HG03457 (cell line): ENCODE measurements at regions not wholly inside any gene's neighbourhood (a gene's known extent, or its start where the extent isn't known, plus 50 kb on each side); places are given as distances from the start of the nearest gene placed in this dataset.
"Not testable (repeated sequence)": the region's sequence is repeated elsewhere in the genome, so short reads cannot be mapped to it uniquely, and the experiment has no call there.

Source experiments
- ATAC-seq: cut with Tn5 transposase; IDR thresholded peaks from one replicate; pipeline ENCODE4 v1.9.1; 2021; ENCODE audit warnings: moderate number of reproducible peaks; ENCODE audit not compliant: unreplicated experiment

DNA sequence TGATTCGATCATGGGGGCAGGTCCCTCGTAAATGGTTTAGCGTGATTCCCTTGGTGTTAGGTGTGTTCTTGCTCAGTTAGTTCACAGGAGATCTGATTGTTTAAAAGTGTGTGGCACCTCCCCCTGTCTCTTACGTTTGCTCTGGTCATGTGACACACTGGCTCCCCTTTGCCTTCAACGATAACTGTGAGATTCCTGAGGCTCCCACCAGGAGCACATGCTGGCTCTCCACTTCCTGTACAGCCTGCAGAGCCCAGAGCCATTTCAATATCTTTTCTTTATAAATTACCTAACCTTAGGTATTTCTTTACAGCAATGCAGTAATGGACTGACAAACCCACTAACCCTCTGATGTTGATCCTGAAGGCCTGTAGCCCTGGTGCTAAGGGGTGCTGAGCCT lies 141.9 kb downstream of the FCRL5 start:
- ATAC-seq: no peak

DNA sequence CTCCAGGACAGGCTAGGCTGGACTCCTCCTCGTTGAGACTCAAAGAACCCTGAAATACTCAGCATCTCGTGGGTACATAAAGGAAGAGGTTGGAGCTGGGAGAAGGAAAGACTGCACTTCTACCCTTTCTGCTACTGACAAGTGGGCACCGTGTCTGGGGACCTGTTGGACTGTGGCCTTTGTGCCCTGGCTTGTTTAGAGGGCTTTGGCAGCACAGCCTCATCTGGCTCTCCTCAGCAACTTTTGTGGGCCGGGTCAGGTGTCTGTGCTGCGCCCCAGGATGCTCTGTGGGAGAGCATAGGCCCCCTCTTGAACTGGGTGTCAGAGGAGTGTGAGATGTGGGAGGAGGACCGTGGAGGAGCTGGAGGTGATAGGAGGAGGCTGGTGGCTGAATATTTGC lies 142.4 kb downstream of the FCRL5 start:
- ATAC-seq: no peak

DNA sequence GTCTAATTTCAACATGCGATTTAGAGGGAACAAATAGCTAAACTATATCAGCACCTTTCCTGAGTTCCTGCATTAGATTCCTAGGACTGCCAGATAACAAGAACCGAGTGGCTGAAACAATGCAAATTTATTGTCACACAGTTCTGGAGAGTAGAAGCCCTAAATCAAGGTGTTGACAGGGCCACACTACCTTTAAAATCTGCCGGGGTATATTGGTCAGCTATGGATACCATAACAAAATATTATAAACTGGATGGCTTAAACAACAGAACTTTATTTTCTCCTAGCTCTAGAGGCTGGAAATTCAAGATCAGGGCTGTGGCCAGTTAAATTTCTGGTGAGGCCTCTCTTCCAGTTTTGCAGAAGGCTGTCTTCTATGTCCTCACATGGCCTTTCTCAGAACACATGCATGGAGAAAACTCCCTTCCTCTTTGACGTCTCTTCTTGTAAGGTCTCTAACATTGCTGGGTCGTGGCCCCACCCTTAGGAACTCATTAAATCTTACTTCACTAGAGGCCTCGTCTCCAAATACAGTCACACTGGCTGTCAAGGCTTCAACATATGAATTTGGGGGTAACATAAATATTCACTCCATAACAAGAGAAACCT lies 144.3 kb downstream of the FCRL5 start:
- ATAC-seq: no peak

DNA sequence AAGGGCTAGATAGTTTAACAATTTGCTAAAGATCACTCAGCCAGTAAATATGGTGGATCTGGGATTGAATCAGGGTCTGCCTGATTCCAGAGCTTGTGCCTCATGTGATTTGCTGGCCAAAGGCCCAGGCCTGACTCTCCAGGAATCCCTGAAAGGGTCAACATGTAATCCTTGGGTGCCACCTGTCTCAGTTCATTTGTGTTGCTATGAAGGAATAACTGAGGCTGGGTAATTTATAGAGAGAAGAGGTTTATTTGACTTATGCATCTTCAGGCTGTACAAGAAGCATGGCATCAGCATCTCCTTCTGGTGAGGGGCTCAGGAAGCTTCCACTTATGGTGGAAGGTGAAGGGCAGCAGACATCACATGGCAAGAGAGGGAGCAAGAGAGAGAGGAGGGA lies 144.9 kb downstream of the FCRL5 start:
- no peak for ATAC-seq

DNA sequence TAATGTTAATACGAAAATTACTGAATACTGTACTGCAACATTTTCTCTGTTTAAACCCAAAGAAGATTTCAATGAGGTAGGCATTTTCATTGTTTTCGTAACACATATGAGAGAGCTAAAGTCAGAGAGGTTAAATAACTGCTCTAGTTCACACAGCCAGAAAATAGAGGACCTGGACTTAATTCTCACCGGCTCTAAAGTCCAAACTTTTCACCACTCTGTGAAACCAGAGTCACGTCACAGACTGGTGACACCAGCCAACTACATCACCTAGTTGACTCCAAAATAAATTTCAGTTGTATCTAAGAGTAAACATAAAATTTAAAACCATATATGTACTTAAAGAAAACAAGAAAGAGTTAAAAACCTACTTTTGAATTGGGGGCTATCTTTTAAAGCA lies 146.7 kb downstream of the FCRL5 start:
- no peak for ATAC-seq

DNA sequence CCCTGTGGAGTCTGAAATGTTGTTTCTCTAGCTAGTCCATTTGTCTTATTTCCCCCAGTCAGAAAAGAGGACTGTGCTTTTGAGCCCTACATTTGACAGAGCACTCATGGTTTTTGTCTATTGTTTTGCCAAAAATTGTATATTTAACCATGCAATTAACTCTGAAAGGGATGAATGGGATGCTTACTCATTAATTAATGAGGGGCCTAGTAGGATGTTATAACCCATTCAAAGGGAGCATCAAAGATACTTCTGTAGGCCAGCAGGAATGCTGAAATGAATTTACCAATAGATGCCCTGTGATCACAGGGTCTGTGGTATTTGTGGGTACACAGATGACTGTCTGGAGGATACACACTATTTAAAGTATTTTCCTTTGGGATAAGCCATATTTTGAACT lies 147.7 kb downstream of the FCRL5 start:
- no peak for ATAC-seq

DNA sequence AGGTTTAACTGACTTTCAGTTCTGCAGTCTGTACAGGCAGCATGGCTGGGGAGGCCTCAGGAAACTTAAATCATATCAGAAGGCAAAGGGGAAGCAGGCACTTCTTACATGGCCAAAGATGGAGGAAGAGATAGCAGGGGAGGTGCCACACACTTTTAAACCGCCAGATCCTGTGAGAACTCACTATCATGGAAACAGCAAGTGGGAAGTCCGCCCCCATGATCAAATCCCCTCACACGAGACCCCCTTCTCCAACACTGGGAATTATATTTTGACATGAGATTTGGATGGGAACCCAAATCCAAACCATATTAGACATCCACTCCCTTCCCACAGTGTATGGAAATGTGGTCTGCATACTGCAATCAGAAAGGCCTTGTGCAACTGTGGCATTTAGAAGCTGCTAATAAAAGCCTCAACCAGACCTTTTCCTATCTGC lies 148.2 kb downstream of the FCRL5 start:
- ATAC-seq: no peak

DNA sequence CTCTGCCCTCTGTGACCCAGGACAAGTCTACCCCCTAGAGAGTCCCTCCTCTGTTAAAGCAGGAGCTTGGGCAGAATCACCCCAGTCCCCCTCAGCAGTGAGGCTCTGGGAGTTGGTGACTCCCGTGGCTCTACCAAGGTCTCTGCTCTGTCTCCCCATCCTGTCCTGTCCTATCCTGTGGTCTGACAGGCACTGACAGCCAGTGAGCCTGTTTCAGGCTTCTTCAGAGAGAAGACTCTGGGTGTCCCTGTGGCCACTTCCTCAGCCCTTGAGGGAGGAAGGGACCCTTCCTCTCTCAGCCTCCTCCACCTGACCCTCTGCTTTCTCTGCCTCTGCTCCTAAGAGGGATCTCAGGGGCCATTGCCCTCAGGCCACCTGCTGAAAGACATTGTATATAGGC lies 148.7 kb downstream of the FCRL5 start:
- no peak for ATAC-seq

DNA sequence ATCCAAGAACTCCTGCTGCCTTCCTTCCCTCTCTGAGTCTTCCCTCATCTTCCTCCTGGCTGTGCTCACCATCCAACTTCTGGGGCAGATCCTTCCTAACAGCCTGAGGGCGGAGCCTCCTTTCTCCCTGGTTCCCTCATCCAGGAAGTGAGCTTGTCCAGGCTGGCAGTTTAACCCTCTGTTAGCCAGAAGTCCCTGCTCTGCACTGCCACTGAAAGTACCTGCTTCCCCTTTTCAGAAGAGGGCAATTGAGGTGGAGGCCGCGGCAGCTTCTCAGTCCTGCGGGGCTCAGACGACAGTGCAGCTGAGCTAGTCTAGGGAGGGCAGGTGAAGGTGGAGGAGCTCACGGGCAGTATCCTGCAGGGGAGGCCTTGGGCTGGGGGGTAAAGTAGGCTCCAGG lies 149.1 kb downstream of the FCRL5 start:
- no peak for ATAC-seq

DNA sequence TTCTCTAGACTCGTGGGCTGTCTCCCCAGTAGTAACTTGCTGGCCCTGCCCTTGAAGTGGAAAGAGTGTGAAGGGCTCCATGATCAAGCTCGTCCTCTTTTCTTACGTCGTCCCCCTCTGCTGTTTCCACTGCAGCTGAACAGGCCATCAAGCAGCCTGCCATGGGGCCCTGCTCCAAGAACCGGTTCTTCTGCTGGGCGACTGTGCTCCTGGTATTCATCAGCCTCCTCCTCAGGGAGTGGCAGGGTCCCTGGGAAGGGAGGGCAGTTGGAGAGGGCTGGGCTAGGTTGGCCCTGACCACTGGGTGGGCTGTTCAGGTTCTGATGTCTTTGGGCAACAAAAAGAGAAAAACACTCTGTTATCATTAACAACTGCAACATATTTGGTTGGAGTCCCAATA lies 151.5 kb downstream of the FCRL5 start:
- no peak for ATAC-seq

DNA sequence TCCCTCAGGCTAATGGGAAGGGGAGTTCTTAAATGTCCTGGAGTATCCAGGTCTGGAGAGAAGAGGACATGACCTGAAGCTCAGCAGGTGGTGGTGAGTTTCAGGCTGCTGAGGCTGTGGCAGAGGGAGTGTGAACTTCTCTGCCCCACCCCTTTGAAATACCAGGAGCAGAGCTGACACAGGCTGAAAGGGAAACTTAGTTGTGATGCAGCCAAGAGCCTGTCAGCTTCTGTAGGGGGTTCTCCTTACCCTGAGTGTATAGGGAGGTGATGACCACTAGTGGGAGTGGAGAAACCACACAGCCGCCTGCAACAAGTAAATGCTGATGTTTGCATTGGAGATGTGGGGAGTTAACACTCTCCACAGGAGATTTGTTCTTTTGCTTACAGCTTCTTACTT lies 152.3 kb downstream of the FCRL5 start:
- peak; percentile 67 for ATAC-seq

DNA sequence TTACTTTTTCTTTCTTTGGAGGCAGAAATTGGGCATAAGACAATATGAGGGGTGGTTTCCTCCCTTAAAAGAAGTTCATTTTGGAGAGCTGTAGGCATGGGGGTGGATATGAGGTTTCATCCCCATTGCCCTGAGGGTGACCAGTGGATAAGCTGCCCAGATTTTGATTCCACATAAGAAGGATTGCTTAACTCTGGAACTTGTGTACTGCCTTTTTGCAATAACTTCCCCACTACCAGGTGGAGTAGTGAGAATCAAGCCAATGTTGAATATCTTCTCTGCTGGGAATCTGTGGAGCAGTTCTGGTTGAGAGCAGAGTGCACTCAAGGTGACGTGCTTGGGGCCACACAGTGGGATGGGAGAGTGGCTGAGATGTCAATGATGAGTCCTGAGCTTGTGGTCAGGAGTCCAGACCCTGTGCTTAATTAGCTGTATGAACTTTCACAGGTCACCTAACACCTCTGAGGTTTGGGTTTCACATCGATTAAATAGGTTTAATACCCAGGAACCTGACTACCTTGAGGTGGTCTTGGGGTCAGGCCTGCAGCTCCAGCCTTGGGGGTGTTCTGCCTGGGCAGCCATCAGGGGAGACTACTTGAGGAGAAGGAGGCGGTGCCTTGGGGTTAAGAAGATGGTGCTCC lies 152.9 kb downstream of the FCRL5 start:
- no peak for ATAC-seq

DNA sequence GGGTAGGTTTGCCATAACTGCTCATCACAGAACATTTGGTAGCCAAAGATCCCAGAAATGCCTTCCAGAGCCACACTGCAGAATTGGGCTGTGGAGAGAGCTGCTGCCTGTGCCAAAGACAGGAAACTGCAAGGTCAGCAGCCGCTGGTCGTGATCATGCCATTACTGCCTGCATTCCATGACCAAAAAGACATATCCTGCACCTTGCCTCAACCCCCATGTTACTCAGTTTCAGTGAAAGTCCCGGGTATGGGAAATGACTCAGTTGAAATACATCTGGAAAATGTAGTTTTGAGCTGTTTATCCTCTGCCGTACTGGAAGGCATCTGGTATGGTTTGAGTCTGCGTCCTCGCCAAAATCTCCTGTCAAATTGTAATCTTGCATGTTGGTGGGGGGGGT lies 161.7 kb downstream of the FCRL5 start:
- no peak for ATAC-seq

DNA sequence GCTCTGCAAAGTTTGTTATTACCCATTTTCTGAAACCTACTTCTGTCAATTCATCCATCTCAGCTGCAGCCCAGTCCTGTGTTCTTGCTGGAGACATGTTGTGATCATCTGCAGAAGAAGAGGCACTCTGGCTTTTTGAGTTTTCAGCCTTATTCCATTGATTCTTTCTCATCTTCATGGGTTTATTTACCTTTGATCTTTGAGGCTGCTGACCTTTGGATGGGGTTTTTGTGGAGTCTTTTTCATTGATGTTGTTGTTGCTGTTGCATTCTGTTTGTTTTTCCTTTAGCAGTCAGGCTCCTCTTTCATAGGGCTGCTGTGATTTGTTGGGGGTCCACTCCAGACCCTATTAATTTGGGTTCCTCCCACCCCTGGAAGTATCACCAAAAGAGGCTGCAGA lies 164.3 kb downstream of the FCRL5 start:
- ATAC-seq: no peak

DNA sequence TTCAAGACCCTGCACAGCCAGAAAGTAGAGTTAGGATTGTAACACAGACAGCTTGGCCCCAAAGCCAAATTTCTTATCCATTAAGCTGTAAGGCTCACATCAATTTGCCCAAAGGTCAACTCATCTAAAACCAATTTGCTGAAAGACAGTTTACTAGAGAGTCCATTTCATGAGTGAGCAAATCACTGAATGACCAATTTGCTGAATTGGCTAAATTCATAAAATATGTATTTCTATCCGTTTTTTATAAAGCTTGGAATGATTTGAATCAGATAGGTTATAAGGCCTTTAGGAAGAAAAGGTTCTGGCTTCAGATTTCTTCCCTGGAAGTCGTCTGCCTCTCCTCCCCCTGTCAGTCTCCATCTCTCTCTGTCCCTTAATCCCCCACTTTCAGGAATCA lies 168.1 kb downstream of the FCRL5 start:
- no peak for ATAC-seq

DNA sequence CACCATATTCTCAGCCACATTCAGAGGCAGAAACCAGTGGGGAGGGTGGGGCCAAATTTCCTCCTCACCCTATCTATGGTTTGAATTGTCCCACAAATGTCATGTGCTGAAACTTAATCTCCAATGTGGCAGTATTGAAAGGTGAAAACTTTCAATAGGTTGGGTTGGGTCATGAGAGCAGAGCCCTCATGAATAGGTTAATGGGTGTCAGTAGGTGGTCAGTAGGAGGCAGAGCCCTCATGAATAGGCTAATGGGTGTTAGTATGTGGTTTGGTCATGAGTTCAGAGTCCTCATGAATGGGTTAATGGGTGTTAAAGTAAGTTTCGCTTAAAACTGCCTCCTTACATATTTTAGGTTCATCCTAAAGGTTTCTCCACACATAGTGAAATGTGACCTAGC lies 170.0 kb downstream of the FCRL5 start:
- ATAC-seq: no peak

DNA sequence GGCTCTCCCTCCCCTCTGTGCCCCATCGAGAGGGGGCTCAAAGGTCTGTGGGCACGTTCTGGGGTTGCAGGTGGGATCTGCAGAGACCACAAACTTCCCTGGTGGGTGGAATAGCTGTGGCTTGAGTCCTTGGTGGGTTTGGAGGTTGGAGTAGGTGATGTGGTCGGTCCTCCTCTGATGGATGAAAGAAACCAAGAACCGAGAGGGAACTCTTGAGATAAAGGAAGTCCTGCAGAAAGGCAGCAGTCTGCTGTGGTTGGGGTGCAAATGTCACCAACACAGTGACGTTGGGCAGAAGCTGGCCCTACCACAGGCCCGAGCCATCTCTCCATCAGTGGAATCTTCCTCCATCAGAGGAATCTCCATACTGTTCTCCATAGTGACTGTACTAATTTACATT lies 171.8 kb downstream of the FCRL5 start:
- no peak for ATAC-seq

DNA sequence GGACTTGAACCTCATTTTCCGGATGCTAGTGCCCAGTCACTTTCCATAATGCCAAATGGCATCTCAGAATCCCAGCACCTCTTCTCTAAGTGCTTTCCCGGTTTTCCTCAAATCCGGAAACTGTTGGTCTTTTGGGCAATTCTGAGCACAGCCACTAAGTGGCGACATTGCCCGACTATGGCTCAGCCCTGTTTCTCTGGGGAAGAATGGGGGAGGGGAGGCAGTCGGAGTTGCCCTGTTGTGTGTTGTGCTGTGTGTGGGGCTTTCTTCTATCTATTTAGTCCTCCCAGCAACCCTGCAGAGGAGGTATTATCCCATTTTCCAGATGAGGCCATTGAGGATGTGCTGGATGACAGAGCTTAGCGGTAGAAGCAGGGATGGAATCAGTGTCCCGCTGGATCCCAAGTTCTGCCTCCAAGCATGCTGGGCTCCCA lies 175.0 kb downstream of the FCRL5 start:
- not testable (repeated sequence) for ATAC-seq

DNA sequence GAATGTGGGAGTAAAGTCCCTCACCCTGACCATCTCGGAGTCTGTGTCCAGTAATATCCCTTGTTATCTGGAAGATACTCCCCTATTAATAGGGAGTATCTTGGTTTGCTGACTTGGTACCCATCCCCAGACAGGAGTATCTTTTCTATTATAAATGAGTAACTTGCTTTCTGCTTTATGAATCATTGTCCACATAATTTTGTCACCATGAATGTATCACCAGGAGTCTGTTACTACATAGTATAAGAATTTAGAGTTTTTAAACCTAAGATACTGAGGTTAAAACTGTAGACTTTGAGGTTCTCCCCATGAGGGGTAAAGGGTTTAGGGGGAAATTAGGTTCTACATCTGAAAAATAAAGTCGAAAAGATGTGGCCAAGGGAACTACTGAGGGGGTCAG lies 175.6 kb downstream of the FCRL5 start:
- no peak for ATAC-seq

DNA sequence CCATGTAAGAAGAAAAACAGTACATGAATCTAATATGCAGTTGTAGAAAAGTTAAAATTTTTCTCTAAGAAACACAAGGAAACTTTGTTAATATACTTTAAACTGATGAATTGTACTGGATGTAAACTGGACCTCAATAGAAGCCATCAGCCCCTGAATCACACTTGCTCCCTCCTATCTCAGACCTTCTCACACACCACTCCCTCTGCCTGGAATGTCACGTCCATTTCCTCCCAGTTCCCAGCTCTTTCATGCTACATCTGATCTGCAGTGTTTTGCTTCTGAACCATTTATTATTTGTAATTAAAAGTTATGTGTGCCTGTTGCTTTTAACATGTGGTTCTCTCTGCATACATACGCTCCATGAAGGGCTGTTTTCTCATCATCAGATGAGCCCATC lies 180.0 kb downstream of the FCRL5 start:
- ATAC-seq: not testable (repeated sequence)

DNA sequence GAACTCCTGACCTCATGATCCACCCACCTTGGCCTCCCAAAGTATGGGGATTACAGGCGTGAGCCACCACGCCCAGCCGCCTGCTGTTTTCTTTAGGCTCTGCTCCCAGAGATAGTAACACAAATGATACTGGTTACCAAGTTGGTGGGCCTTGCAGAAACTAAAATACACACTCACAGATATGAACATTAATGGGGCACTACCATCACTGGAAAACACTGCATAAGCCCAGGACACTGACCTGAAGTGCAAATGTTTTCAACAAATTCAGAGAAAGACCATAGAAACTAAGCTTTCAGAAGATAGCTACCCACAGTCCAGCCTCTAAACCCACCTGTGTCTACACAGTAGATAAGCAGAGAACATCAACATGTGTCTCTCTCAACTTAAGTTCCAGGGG lies 180.5 kb downstream of the FCRL5 start:
- ATAC-seq: no peak

DNA sequence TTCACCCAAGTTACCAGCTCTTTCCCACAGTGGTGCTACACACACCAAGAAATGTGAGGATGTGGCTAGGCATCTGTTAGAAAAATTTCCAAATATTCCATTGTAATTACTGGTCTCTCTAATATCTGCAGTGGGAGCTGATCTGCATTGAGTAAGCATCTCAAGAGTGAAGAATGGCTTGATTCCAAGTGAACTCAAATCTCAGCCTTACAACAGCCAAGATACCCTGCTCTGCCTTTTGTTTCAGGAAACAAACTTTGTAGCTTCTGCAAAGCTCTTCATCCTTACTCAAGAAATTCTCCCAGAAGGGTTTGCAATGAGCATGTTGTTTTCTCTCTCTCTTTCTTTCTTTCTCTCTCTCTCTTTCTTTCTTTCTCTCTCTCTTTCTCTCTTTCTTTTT lies 181.1 kb downstream of the FCRL5 start:
- no peak for ATAC-seq

DNA sequence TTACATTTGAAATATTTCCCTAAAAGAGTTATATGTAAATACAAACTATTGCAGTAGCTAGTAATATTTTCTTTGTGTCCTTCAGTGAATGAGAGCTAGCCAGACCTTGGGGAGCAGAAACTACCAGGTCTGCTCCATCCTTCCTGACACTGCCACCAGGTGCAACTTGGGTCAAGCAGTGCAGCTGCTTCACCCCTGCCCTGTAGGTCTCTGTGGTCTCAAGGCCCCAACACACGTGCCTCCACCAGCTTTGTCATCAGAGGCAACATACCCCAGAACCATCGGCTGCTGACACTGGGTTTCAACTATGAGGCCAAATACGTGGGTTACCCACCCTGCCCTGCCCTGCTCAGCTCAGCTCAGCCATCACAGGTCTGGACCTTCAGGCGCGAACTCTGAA lies 181.6 kb downstream of the FCRL5 start:
- ATAC-seq: no peak
